Middle frontal gyrus (tissue), 1 donor: ENCODE measurements at regions not wholly inside any gene's neighbourhood (a gene's known extent, or its start where the extent isn't known, plus 50 kb on each side); places are given as distances from the start of the nearest gene placed in this dataset.

Experiments used
- DNase-seq: peaks from one replicate; pipeline ENCODE4 v3.0.0-alpha.2; 2015; ENCODE audit warnings: low spot score; ENCODE audit errors: extremely low spot score

GRCh38 chr2:6398421-6398820 lies 467.3 kb downstream of the CMPK2 start:
- DNase-seq: no peak

- DNase-seq: no peak
Observed at GRCh38 chr2:6401301-6401700, 464.4 kb downstream of the CMPK2 start.

GRCh38 chr2:6408057-6408456 lies 457.6 kb downstream of the CMPK2 start:
- DNase-seq: no peak

GRCh38 chr2:6410313-6410712 lies 455.4 kb downstream of the CMPK2 start:
- DNase-seq: no peak

GRCh38 chr2:6412533-6413091 lies 453.1 kb downstream of the CMPK2 start:
- DNase-seq: no peak

GRCh38 chr2:6417050-6417449 lies 448.7 kb downstream of the CMPK2 start:
- no peak for DNase-seq

- no peak for DNase-seq
Observed at GRCh38 chr2:6418291-6418690, 447.4 kb downstream of the CMPK2 start.

GRCh38 chr2:6421138-6421730 lies 444.5 kb downstream of the CMPK2 start:
- DNase-seq: no peak

- DNase-seq: no peak
Observed at GRCh38 chr2:6421888-6422287, 443.8 kb downstream of the CMPK2 start.

GRCh38 chr2:6423157-6423556 lies 442.6 kb downstream of the CMPK2 start:
- no peak for DNase-seq

GRCh38 chr2:6423944-6424343 lies 441.8 kb downstream of the CMPK2 start:
- no peak for DNase-seq

- no peak for DNase-seq
Observed at GRCh38 chr2:6425032-6425431, 440.7 kb downstream of the CMPK2 start.

GRCh38 chr2:6429210-6429986 lies 436.3 kb downstream of the CMPK2 start:
- no peak for DNase-seq

GRCh38 chr2:6434438-6434837 lies 431.3 kb downstream of the CMPK2 start:
- DNase-seq: no peak

GRCh38 chr2:6441800-6442199 lies 423.9 kb downstream of the CMPK2 start:
- no peak for DNase-seq

- DNase-seq: no peak
Observed at GRCh38 chr2:6442252-6442985, 423.3 kb downstream of the CMPK2 start.

- DNase-seq: no peak
Observed at GRCh38 chr2:6443061-6443823, 422.5 kb downstream of the CMPK2 start.

- DNase-seq: no peak
Observed at GRCh38 chr2:6444514-6444913, 421.2 kb downstream of the CMPK2 start.

GRCh38 chr2:6445156-6445555 lies 420.6 kb downstream of the CMPK2 start:
- DNase-seq: no peak

GRCh38 chr2:6446938-6447608 lies 418.6 kb downstream of the CMPK2 start:
- DNase-seq: no peak

- no peak for DNase-seq
Observed at GRCh38 chr2:6448893-6449292, 416.8 kb downstream of the CMPK2 start.
